ENCODE measurements at regions not wholly inside any gene's neighbourhood (a gene's known extent, or its start where the extent isn't known, plus 50 kb on each side); places are given as distances from the start of the nearest gene placed in this dataset.

DNA sequence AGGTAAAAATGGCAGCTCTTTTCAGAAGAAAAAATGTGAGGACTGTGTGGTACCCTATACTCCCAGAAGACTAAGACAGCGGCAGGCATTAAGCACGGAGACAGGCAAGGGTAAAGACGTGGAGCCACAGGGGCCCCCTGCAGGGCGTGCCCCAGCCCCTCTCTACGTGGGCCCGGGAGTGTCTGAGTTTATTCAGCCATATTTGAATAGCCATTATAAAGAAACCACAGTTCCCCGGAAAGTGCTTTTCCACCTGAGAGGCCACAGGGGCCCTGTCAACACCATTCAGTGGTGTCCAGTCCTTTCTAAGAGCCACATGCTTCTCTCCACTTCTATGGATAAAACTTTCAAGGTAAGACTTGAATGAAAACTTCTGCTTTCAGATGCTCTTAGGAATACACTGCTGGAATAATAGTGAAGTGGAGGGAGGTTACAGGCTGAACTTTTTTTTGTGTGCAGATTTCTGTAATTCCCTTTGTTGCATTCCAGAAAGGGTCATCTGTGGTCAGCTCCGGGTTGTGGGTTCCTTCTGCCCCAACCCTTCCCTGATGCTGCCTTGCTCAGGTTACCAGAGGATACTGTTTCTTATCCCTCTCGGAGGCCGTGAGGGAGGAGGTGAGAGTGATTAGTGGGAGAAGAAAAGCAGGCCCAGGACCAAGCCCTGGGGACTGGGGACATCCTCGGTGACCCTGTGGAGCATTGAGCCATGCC is 58.4 kb downstream of the SLC25A47 start:
- Histone ChIP-seq H3K4me1 (ENCODE audit: control insufficient read depth, insufficient read depth, low read length, unreplicated experiment) (peaks cover 21% of the 10 kb centered on the region), H3K4me3 (ENCODE audit: low read depth, low read length) (no peak overlapping the region), H3K27me3 (ENCODE audit: insufficient read depth, low read length) (no peaks in the 10 kb centered on the region), H3K36me3 (ENCODE audit: insufficient read depth, low read length) (no peaks in the 10 kb centered on the region), H3K27ac (ENCODE audit: low read depth, low read length) (no peak overlapping the region), H2AFZ (ENCODE audit: low read length, unreplicated experiment) (no peak overlapping the region), H3K79me2 (ENCODE audit: control insufficient read depth, insufficient read depth, low read length, unreplicated experiment) (peaks cover 4% of the 10 kb centered on the region)

DNA sequence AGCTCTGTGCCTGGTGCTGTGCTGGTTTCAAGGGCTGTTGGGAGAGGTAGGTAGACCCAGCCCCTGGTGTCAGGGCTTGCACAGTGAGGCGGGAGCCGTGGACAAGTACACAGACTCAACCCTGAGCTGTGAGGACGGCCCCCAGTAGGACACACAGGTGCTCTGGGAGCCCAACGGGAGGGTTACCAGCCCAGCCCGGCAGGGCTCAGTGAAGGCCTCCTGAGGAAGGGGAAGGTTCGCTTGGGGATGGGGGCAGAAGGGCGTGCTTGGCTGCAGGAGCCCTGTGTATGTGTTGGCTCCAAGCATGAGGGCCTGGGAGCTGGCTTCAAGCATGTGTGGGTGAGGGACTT is 58.9 kb downstream of the SLC25A47 start:
- Histone ChIP-seq H3K36me3 (ENCODE audit: insufficient read depth, low read length) (no peaks in the 10 kb centered on the region), H3K79me2 (ENCODE audit: control insufficient read depth, insufficient read depth, low read length, unreplicated experiment) (peaks cover 4% of the 10 kb centered on the region), H3K27ac (ENCODE audit: low read depth, low read length) (no peak overlapping the region), H3K27me3 (ENCODE audit: insufficient read depth, low read length) (no peaks in the 10 kb centered on the region), H3K4me3 (ENCODE audit: low read depth, low read length) (no peak overlapping the region), H2AFZ (ENCODE audit: low read length, unreplicated experiment) (no peak overlapping the region), H3K4me1 (ENCODE audit: control insufficient read depth, insufficient read depth, low read length, unreplicated experiment) (peaks cover 21% of the 10 kb centered on the region)

DNA sequence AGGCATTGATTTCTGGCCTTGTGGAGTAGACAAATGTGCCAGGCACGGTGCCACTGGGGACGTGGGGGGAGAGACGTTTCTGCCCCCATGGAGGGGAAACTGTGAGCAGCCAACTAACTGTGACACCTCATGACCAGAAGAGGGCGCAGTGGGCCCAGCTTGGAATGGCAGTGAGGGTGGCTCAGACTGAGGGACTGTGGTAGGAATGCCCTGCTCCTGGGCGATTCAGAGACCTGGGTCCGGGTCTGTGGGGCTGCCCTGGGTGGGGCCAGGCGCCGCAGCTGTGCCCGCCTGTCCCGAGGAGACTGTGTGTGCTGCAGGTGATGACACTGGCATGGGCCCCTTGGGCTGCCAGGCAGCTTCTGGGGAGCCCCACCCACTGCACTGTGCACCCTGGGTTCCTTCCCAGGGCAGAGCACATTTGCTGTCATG is 60.6 kb downstream of the SLC25A47 start:
- no peaks in the 10 kb centered on the region for H3K27me3 ChIP-seq (ENCODE audit: insufficient read depth, low read length)
- H2AFZ ChIP-seq (ENCODE audit: low read length, unreplicated experiment): no peak overlapping the region
- no peak overlapping the region for H3K4me3 ChIP-seq (ENCODE audit: low read depth, low read length)
- H3K79me2 ChIP-seq (ENCODE audit: control insufficient read depth, insufficient read depth, low read length, unreplicated experiment): no peaks in the 10 kb centered on the region
- no peak overlapping the region for H3K27ac ChIP-seq (ENCODE audit: low read depth, low read length)
- peaks cover 21% of the 10 kb centered on the region for H3K4me1 ChIP-seq (ENCODE audit: control insufficient read depth, insufficient read depth, low read length, unreplicated experiment)
- H3K36me3 ChIP-seq (ENCODE audit: insufficient read depth, low read length): no peaks in the 10 kb centered on the region

DNA sequence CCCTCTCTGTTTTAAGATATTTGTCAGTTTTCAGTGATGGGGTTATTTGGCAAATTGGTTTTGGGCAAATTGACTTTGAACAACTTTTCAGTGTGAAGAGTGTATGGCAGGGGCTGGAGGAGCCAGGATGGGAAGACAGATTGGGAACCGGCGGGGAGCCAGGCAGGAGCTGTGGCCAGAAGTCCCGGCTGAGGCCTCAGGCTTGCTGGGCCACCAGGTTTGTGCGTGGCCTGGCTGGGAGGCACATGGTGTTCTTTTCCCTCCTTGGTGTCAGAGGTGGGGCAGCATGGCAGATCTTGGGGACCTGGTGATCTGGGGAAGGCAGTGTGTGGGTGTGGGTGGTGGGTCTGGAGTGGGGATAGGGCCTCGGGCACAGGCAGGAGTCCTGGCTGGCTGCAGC is 61.1 kb downstream of the SLC25A47 start:
- Histone ChIP-seq H3K79me2 (ENCODE audit: control insufficient read depth, insufficient read depth, low read length, unreplicated experiment) (no peaks in the 10 kb centered on the region), H3K27ac (ENCODE audit: low read depth, low read length) (no peak overlapping the region), H3K36me3 (ENCODE audit: insufficient read depth, low read length) (no peaks in the 10 kb centered on the region), H2AFZ (ENCODE audit: low read length, unreplicated experiment) (no peak overlapping the region), H3K4me1 (ENCODE audit: control insufficient read depth, insufficient read depth, low read length, unreplicated experiment) (peaks cover 21% of the 10 kb centered on the region), H3K27me3 (ENCODE audit: insufficient read depth, low read length) (no peaks in the 10 kb centered on the region), H3K4me3 (ENCODE audit: low read depth, low read length) (no peak overlapping the region)

DNA sequence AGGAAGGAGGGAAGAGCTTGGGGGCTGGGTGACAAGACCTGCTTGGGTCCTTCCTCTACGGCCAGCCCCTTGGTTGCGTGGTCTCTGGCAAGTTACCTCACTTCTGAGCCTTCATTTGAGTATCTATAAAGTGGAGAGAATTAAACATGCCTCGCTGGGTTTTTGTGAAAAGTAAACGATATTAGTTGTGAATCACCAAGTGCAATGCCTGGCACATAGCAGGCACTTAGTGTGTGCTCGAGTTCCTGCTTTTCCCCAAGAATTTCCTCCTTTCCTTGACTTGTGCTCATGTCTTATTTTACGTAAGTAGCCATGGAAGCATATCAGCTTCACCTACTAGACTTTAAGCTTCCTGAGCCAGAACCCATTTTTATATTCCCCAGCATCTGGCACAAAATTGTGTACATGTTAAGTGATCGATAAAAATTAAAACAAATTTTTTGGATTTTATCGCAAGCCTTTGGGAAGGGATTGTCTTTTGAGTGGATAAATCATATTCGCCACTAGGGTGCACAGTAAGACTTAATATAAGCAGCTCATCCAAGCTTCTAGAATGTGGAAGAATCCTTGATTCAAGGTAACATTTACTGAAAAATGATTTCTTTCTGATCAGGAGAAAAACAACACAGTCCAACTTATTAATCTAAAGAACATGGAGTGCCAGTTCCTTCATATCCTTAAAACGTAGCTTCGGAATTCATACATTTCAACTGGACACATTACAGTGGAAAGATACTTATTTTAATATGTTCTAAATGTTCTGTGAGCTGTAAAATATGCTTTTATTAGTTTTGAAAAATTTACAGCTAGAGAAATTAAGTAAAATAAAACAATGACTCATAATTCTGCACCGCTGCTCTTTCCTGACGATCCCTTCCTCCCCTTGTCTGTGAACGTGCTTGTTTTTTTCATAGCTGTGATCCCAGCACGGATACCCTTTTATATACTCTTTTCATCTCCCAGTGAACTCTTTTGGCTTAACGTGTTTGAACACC is 62.0 kb downstream of the SLC25A47 start:
- Histone ChIP-seq H3K27ac (ENCODE audit: low read depth, low read length) (no peak overlapping the region), H3K4me3 (ENCODE audit: low read depth, low read length) (no peak overlapping the region), H3K36me3 (ENCODE audit: insufficient read depth, low read length) (no peaks in the 10 kb centered on the region), H3K4me1 (ENCODE audit: control insufficient read depth, insufficient read depth, low read length, unreplicated experiment) (peaks cover 21% of the 10 kb centered on the region), H3K79me2 (ENCODE audit: control insufficient read depth, insufficient read depth, low read length, unreplicated experiment) (no peaks in the 10 kb centered on the region), H3K27me3 (ENCODE audit: insufficient read depth, low read length) (no peaks in the 10 kb centered on the region), H2AFZ (ENCODE audit: low read length, unreplicated experiment) (no peak overlapping the region)

DNA sequence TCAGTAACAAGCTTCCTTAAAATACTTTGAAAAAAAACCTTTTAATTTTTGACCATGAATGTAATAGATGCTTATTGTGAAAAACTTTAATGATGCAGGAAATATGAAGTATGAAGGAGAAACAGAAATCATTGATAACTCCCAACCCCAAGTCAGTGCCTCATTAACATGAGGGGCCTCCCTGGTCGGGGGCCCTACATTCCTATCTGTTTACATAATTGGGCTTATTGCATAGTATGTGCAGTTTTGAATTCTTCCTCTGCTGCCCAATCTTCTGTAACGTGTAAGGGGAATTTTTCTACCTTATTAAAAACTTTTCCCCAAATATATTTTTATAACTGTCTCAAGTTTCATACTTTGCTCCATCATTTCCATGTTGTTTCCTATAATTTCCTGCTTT is 63.0 kb downstream of the SLC25A47 start:
- H3K27me3 ChIP-seq (ENCODE audit: insufficient read depth, low read length): no peaks in the 10 kb centered on the region
- no peak overlapping the region for H3K27ac ChIP-seq (ENCODE audit: low read depth, low read length)
- H3K4me3 ChIP-seq (ENCODE audit: low read depth, low read length): peak overlapping the region; percentile 36; the same call in 1 of the 2 replicates
- no peak overlapping the region for H2AFZ ChIP-seq (ENCODE audit: low read length, unreplicated experiment)
- no peaks in the 10 kb centered on the region for H3K36me3 ChIP-seq (ENCODE audit: insufficient read depth, low read length)
- peaks cover 21% of the 10 kb centered on the region for H3K4me1 ChIP-seq (ENCODE audit: control insufficient read depth, insufficient read depth, low read length, unreplicated experiment)
- no peaks in the 10 kb centered on the region for H3K79me2 ChIP-seq (ENCODE audit: control insufficient read depth, insufficient read depth, low read length, unreplicated experiment)

DNA sequence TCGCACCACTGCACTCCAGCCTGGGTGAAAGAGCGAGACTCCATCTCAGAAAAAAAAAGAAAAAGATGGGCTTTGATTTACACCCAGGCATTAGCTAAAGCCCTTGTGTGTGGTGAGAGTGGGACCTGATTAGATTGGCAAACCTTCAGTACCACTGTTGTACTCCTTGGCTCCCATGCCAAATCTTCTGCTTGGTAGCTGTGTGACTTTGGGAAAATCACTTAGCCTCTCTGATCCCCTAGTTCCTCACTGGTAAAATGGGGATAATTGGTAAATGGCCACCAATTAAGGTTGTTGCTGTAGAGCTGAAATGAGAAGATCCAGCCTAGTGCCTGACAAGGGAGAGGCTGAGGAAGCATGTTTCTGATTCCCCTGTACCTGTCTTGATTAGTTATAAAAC is 63.7 kb downstream of the SLC25A47 start:
- no peak overlapping the region for H3K4me3 ChIP-seq (ENCODE audit: low read depth, low read length)
- H2AFZ ChIP-seq (ENCODE audit: low read length, unreplicated experiment): no peak overlapping the region
- peaks cover 26% of the 10 kb centered on the region for H3K4me1 ChIP-seq (ENCODE audit: control insufficient read depth, insufficient read depth, low read length, unreplicated experiment)
- H3K36me3 ChIP-seq (ENCODE audit: insufficient read depth, low read length): no peaks in the 10 kb centered on the region
- no peaks in the 10 kb centered on the region for H3K27me3 ChIP-seq (ENCODE audit: insufficient read depth, low read length)
- H3K79me2 ChIP-seq (ENCODE audit: control insufficient read depth, insufficient read depth, low read length, unreplicated experiment): no peaks in the 10 kb centered on the region
- H3K27ac ChIP-seq (ENCODE audit: low read depth, low read length): no peak overlapping the region

DNA sequence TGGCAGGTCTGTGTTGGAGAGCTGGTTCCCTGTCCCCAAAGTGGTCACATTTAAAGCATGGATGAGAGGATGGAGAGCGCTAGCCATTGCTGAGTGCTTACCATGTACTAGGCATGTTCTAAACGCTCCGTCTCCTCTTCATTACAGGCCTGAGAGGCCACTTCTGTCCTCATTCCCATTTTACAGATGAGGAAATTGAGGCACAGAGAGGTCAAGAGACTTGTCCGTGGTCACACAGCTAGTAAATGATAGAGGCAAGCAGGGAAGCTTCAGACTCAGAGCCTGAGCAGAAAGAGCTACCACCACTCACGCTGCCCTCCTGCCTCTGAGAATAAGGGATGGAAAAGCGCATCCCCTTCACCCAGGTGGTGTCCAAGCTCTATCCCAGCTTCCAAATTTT is 64.3 kb downstream of the SLC25A47 start:
- Histone ChIP-seq H3K27me3 (ENCODE audit: insufficient read depth, low read length) (no peaks in the 10 kb centered on the region), H3K79me2 (ENCODE audit: control insufficient read depth, insufficient read depth, low read length, unreplicated experiment) (no peaks in the 10 kb centered on the region), H3K36me3 (ENCODE audit: insufficient read depth, low read length) (no peaks in the 10 kb centered on the region), H2AFZ (ENCODE audit: low read length, unreplicated experiment) (no peak overlapping the region), H3K4me1 (ENCODE audit: control insufficient read depth, insufficient read depth, low read length, unreplicated experiment) (peaks cover 32% of the 10 kb centered on the region), H3K4me3 (ENCODE audit: low read depth, low read length) (no peak overlapping the region), H3K27ac (ENCODE audit: low read depth, low read length) (no peak overlapping the region)

DNA sequence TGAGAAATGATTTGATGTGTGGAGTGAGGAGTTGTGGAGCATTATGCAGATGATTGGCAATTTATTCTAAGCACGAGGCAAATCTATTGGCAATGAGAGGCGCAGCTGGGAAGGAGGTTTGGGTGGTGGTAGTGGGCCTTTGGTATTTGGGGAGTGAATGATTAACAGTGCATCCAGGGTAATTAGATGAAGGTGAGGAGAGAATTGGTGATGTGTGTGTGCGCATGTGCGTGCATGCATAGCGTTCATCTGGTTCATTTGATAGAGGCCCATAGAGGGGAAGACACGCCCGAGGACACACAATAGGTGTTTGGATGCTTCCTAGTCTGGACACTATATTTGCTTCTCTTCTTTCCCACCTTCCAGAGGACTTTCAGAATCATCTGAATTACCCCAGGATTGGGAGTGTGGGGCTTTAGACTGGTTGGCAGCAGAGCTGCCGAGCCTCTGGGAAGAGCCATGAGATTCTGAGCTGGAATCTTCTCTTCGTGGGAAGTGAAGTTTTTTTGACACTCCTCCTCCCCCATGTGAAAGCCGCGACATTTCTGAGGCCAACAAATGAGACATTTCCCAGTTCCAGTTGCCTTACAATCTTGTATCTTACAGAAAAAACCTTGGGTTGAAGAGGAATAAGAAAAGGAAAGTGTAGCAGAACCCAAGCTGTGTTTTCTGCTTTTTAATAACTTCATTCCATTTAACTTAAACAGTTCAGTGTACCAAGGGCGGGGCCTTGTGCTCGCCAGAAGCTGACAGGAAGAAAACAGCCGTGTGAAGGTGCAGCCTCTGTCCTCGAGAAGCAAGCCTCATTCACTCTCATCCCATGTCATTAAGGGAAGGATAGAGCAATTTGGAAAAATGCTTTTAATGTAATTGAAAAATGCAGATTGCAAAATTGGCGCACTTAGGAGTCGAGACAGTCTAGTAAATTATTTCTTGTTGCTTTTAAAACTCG is 65.2 kb downstream of the SLC25A47 start:
- H3K79me2 ChIP-seq (ENCODE audit: control insufficient read depth, insufficient read depth, low read length, unreplicated experiment): no peaks in the 10 kb centered on the region
- H3K4me1 ChIP-seq (ENCODE audit: control insufficient read depth, insufficient read depth, low read length, unreplicated experiment): peaks cover 36% of the 10 kb centered on the region
- no peak overlapping the region for H3K27ac ChIP-seq (ENCODE audit: low read depth, low read length)
- no peaks in the 10 kb centered on the region for H3K27me3 ChIP-seq (ENCODE audit: insufficient read depth, low read length)
- no peak overlapping the region for H2AFZ ChIP-seq (ENCODE audit: low read length, unreplicated experiment)
- no peak overlapping the region for H3K4me3 ChIP-seq (ENCODE audit: low read depth, low read length)
- no peaks in the 10 kb centered on the region for H3K36me3 ChIP-seq (ENCODE audit: insufficient read depth, low read length)

DNA sequence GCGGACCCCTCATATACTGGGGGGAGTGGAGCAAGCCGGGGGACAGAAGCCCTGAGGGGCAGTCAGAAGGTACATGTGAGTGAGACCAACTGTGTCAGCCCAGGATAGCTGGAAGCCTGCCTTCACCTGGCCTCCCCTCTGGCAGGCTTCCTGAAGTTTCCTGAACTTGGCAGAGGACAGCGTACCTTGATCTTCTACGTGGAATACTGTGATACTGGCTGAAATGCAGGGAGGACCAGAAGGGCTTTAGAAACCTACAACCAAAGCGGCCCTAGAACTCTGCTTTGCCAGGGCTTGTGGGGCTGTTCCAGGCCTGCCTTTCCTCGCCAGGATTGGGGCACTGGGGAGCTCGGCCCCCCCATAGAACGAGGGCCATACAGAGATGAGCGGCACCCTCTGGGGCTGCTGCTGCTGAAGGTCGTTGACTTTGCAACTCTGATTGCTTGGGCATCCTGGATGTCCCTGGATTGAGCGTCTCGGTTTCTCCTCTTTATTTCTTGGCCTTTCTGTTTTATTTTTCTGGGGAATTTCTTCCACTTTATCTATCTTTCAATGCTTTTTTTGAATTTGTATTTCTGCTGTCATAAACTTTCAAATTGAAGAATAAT is 66.5 kb downstream of the SLC25A47 start:
- Histone ChIP-seq H3K27ac (ENCODE audit: low read depth, low read length) (no peak overlapping the region), H3K4me3 (ENCODE audit: low read depth, low read length) (no peak overlapping the region), H3K79me2 (ENCODE audit: control insufficient read depth, insufficient read depth, low read length, unreplicated experiment) (peaks cover 8% of the 10 kb centered on the region), H3K36me3 (ENCODE audit: insufficient read depth, low read length) (no peaks in the 10 kb centered on the region), H2AFZ (ENCODE audit: low read length, unreplicated experiment) (no peak overlapping the region), H3K4me1 (ENCODE audit: control insufficient read depth, insufficient read depth, low read length, unreplicated experiment) (peaks cover 29% of the 10 kb centered on the region), H3K27me3 (ENCODE audit: insufficient read depth, low read length) (no peaks in the 10 kb centered on the region)
